ENCODE measurements at regions not wholly inside any gene's neighbourhood (a gene's known extent, or its start where the extent isn't known, plus 50 kb on each side); places are given as distances from the start of the nearest gene placed in this dataset.

DNA sequence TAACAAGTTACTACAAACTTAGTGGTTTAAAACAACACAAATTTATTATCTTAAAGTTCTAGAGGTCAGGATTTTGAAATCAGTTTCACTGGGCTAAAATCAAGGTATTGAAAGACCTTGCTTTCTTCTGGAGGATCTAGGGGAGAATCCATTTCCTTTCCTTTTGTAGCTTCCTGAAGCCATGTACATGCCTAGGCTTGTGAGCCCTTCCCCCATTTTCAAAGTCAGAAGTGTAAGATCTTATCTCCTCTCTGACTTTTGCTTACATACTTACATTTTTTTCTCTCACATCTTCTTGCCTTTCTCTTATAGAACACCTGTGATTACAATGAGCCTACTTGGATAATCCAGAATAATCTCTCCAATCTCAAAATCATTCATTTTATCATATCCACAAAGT is 78.7 kb upstream of the MBOAT2 start:
- no peak for DNase-seq (ENCODE audit: low spot score)

DNA sequence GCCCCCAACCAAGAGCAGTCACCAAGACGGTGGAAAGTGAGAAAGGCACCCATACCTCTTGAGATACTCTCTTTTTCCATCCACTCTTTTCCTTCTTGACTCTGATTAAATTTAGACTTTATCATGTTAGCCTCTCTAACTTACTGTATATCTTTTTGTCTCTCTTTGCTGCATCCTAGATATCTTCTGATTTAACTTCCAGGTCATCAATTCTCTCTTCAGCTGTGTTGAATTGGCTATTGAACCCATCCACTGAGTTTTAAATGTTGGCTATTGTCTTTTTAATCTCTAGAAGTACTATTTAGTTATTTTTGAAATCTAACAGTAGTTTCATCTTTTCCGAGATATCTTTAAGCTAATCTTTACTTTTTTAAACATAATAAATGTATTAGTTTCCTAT is 78.3 kb upstream of the MBOAT2 start:
- no peak for DNase-seq (ENCODE audit: low spot score)

DNA sequence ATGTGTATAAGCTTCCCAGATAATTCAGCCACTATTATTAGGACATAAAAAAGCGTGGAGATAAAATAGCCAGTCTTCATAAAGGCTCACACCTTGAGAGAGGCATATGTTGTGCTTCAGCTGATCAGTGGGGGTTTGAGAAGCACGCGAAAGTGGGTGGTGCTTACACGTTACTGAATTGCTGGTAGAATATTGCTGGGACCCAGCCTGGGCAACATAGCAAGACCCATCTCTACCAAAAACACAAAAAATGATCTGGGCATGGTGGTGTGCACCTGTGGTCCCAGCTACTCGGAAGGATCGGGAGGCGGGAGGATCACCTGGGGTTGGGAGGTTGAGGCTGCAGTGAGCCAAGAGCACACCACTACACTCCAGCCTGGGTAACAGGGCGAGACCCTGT is 74.9 kb upstream of the MBOAT2 start:
- no peak for DNase-seq (ENCODE audit: low spot score)

DNA sequence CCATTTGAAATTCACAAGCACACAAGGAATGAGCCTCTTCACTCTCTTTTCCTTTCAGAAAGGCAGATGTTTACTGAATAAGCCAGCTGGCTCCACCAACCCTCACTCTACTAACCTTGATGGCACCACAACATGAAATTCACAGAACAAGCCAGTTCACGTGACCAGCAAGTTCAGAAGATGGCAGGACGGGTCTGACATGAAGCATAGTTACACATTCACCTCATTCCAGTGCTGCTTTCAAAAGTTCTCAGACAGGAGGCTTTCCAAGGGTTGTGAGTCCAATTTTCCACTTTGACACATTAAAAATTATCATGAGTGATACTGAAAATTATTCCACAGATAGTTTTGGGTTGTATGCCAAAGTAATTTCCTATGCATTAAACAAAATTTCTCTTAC is 74.2 kb upstream of the MBOAT2 start:
- no peak for DNase-seq (ENCODE audit: low spot score)

DNA sequence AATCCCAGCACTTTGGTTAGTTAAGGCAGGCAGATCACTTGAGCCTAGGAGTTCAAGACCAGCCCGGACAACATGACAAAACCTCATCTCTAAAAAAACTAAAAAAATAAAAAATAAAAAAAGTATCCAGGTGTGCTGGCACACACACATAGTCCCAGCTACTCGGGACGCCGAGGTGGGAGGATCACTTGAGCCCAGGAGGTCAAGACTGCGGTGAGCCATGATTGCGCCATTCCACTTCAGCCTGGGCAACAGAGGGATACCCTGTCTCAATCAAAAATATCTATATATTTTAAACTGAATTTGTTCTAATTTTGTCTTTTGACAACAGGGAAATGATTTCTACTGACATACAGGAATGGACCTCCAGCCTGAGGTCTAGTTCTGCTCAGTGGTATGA is 73.3 kb upstream of the MBOAT2 start:
- DNase-seq (ENCODE audit: low spot score) = no peak

DNA sequence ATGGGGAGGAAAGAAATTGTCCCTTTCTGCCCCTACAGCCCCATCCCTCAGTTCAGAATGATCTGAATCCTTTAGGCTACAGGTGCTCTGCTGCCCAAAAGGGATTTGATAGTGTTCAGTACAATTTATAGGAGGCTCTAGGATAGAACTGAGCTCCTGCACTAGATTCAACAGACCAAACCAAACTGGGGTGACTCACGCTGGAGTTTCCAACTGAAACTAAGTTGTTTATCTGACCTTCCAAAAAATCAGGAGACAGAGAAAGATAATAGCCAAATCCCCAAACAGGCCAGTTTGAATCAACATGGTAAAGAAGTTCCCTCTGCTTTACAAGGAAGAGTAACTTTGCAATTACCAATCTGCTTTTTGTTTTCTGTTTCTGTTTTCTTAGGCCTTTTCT is 72.7 kb upstream of the MBOAT2 start:
- no peak for DNase-seq (ENCODE audit: low spot score)

DNA sequence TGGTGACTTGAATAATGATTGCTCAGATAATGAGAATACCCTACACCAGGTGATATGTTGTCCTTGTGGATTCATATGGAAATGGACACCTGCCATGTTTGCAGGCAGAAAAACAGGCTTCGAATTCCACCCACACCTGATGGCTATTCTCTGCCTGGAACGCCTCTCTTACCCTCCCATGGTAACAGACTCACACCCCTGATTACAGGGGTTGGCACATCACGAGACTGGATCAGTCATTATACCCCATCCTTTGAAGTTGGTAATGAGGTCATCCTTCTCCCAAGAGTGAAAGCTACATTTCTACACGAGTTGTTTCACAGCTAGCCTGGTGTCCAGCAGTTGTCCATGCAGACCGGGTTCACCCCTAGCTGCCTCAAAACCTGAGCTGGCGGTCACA is 71.4 kb upstream of the MBOAT2 start:
- no peak for DNase-seq (ENCODE audit: low spot score)

DNA sequence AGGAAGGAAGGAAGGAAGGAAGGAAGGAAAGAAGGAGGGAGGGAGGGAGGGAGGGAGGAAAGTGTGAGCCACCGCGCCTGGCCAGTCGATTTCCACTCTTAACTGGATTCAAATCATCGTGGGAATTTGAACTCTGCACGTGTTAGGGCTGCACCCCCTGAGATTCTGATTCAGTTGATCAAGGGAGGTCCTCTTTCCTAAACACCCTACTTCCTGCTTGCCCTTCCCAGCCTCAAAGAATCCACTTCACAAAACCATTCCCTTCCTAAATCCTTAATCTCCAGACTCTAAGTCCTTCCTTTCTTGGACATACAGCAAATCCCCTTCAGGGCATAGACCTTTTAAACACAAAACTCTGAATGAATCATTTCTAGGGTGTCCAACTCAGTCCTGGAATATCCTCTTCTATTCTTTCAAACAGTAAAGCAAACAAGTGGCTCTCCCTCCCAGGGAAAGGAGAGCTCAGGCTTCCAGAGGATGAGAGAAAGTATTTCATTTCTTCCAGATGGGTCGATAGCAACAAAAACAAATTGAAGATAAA is 68.2 kb upstream of the MBOAT2 start:
- no peak for DNase-seq (ENCODE audit: low spot score)

DNA sequence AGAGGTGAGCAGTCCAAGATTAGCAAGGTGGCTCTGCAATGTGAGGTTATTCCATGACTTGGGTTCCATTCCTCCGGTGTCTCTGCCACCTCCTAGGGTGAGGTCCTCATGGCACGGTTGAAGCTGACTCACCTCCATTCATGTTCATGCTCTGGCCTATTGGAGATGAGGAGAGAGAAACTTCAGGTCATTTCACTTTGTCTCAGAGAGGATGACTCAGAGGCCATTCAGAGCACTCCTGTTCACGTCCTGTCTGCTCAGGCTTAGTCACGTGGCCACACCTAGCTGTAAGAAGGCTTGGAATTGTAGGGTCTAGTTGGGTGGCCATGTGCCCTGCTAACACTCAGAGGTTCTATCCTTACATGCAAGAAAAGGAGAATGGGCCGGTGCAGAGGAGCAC is 67.5 kb upstream of the MBOAT2 start:
- DNase-seq (ENCODE audit: low spot score) = peak; percentile 43

DNA sequence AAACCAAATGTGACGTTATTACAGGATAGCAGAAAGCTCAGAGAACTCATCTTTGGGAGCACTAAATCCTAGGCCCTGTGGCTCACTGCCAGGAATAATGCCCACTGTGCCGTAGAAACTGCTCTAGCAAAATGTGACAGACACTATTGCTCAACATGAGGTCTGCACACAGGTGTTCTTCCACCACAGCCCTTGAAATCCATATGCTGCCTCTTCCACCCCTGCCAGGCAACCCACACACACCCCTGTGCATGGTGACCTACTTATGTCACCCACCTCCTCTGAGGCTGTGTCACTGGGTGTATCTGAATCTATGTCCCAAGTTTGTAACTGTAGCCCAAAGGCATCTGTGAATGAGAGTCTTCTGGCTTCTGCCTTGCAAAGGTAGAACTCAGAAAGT is 66.1 kb upstream of the MBOAT2 start:
- no peak for DNase-seq (ENCODE audit: low spot score)

DNA sequence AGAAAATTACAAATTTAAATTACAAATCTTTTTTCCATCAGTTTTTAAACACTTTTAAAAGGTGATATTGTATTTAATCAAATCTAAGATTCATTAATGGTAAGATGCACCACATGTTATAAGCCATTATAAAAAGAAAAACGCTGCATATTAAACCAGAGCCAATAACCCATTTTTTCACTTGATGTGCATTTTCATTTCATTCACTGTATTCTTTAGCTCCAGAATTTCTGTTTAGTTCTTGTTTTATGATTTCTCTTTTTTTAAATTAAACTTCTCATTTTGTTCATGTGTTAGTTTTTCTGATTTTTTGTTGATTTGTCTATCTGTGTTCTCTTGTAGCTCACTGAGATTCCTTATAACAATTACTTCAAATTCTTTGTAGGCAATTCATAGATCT is 62.4 kb upstream of the MBOAT2 start:
- DNase-seq (ENCODE audit: low spot score) = no peak

DNA sequence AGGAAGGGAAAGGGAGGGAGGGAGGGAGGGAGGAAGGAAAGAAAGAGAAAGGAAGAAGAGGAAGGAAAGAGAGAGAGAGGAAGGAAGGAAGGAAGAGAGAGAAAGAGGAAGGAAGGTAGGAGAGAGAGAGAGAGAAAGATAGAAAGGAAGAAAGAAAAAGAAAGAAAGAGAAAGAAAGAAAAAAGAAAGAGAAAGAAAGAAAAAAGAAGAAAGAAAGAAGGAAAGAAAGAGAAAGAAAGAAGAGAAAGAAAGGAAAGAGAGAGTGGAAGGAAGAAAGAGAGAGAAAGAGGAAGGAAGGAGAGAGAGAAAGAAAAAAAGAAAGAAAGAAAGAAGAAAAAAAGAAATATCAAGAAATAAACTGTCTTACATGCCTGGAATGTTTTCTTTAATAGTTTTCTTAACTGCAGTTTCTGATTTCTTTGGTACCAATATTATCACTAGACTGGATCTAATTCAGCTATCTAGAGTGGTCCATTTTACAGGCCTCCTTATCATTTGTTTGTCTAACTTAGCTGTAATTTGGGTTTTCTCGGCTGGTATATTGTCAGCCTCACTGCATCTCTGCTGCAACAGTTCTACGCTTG is 59.6 kb upstream of the MBOAT2 start:
- DNase-seq (ENCODE audit: low spot score) = no peak

DNA sequence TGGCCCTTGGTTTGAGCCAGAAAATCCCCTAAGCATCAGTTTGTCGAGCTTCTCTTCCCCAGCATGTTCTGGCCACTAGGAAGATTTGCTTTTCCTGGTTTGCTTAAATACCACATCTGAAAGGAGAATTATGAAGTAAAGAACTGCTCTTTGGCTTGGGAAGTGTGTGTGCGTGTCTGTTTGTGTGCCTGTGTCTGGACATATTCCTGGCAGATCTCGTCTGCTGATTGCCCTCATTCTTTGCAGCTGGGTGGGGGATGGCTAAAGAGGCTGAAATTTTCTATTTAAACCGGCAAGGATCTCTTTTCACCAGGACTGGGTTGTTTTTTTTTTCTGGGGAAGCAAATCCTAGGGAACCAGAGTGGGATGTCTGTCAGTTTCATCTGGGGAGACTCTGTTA is 57.3 kb upstream of the MBOAT2 start:
- no peak for DNase-seq (ENCODE audit: low spot score)

DNA sequence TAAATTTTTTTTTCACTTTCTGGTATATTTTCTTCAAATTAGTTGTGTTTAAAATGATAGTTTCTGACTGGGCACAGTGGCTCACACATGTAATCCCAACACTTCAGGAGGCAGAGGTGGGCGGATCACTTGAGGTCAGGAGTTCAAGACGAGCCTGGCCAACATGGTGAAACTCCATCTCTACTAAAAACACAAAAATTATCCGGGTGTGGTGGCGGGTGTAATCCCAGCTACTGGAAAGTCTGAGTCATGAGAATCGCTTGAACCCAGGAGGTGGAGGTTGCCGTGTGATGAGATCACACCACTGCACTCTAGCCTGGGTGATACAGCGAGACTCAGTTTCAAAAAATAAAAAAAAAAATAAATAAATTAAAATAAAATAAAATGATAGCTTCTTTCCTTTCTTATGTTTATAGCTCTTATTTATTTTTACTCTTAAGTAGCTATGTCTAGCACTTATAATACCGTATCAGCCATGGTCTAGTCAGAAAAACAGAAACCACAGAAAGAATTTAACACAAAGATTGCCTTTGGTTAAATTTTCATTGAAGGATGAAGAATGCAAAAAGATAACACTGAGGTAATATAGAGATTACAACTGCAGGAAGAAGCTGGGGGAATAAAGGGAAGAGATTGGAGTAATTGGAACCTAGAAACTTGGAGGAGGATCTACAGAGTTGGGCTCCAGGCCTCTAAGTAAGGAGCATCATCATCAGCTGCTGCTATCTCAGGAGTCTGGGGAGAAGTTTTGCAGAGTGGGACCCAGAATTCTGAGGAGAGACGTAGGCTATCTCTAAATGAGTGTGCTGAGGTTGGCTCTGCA is 54.7 kb upstream of the MBOAT2 start:
- DNase-seq (ENCODE audit: low spot score) = no peak

DNA sequence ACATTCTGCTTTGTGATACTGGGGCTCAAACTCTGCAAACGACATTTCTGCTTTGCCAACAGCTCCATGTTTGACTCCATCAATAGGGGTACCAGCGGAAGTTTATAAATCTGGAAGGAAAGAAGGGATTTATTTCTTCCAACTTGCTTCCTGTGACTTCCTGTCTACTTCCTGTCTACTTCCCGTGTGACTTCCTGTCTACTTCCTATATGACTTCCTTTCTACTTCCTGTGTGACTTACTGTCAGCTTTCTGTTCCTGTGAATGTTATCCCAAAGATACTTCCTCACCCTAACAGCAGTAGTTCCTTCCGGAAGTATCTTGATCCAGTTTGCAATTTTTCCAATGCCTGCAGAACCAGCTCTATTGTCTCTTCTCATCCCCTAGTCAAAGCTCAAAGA is 52.0 kb upstream of the MBOAT2 start:
- DNase-seq (ENCODE audit: low spot score) = no peak

DNA sequence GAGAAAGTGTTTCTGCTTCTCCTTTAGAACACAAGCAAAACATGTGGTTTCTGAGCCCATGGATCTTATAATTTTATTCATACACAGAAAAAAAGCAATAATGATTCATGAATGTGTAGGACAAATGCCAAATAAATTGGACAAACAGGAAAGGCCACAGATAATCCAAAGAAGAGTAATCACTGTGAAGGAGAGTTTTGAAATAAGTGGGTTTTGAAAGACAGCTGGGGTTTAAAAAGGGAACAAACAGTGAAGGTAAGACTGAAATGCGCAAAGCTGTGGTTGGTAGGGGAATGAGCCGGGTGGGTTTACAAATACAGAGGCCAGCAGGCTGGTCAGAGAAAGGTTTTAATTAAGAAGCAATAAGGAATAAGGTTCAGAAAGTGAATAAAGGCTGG is 50.0 kb upstream of the MBOAT2 start:
- no peak for DNase-seq (ENCODE audit: low spot score)

Data from mucosa of gallbladder (tissue), 1 donor.